SJSA1 (cell line): ENCODE measurements at regions not wholly inside any gene's neighbourhood (a gene's known extent, or its start where the extent isn't known, plus 50 kb on each side); places are given as distances from the start of the nearest gene placed in this dataset.

Source experiments
- DNase-seq, 2 experiments: peaks; one replicate each; pipeline ENCODE4 v3.0.0-alpha.2; 2015 to 2020; ENCODE audit warnings: low spot score in 2 of 2, low read depth in 1 of 2
- H3K27ac ChIP-seq: fragments of 250-450 bp; sonication (Bioruptor Pico); 2 replicates; pipeline ENCODE4 v1.5.1; 2020; ENCODE audit warnings: mild to moderate bottlenecking, moderate library complexity
- H3K27me3 ChIP-seq: fragments of 250-450 bp; sonication (Bioruptor Pico); replicated peaks from 2 replicates; pipeline ENCODE4 v1.5.1; 2020; ENCODE audit warnings: mild to moderate bottlenecking, moderate library complexity
- H3K36me3 ChIP-seq: fragments of 250-450 bp; sonication (Bioruptor Pico); 2 replicates; pipeline ENCODE4 v1.5.1; 2020; ENCODE audit warnings: mild to moderate bottlenecking
- H3K4me1 ChIP-seq: fragments of 250-450 bp; sonication (Bioruptor Pico); replicated peaks from 2 replicates; pipeline ENCODE4 v1.6.1; 2021; ENCODE audit warnings: mild to moderate bottlenecking
- H3K4me3 ChIP-seq: fragments of 250-450 bp; sonication (Bioruptor Pico); 2 replicates; pipeline ENCODE4 v1.5.1; 2020; ENCODE audit warnings: mild to moderate bottlenecking
- H3K9me3 ChIP-seq: fragments of 250-450 bp; sonication (Bioruptor Pico); replicated peaks from 2 replicates; pipeline ENCODE4 v1.5.1; 2020; ENCODE audit warnings: mild to moderate bottlenecking

- DNase-seq = no peak
- Histone ChIP-seq H3K9me3 (no peaks in the 10 kb centered on the region), H3K36me3 (no peaks in the 10 kb centered on the region), H3K4me3 (no peak overlapping the region), H3K4me1 (peaks cover 1% of the 10 kb centered on the region), H3K27me3 (no peaks in the 10 kb centered on the region), H3K27ac (no peak overlapping the region)
These were observed 218.9 kb downstream of the NXNL2 start for GRCh38 chr9:88753691-88754367.

DNA sequence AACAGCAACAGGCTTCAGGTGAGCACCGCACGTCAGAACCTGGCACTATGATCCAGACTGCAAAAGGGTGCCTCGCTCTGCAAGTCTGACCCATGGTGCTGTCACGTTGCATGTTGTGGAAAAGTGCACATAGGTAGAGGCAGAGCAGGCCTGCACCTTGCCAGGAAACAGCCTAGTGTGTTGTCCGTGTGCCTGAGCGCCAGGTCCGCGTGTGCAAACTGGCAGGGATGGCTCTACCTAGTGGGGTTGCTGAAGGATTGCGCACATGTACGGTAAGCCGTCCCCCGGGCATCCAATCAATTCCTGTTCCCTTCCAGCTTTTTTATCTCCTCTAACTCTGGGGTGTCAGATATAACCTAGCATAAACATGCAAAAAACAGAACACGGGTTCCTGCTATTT lies 219.5 kb downstream of the NXNL2 start:
- DNase-seq = no peak
- no peak overlapping the region for H3K27ac ChIP-seq
- no peaks in the 10 kb centered on the region for H3K9me3 ChIP-seq
- H3K27me3 ChIP-seq = no peaks in the 10 kb centered on the region
- H3K4me1 ChIP-seq = no peaks in the 10 kb centered on the region
- H3K36me3 ChIP-seq = no peaks in the 10 kb centered on the region
- no peak overlapping the region for H3K4me3 ChIP-seq

GRCh38 chr9:88754886-88755285 lies 219.9 kb downstream of the NXNL2 start:
- Histone ChIP-seq H3K4me3 (no peak overlapping the region), H3K4me1 (no peaks in the 10 kb centered on the region), H3K27me3 (no peaks in the 10 kb centered on the region), H3K36me3 (no peaks in the 10 kb centered on the region), H3K9me3 (no peaks in the 10 kb centered on the region), H3K27ac (no peak overlapping the region)
- no peak for DNase-seq

DNA sequence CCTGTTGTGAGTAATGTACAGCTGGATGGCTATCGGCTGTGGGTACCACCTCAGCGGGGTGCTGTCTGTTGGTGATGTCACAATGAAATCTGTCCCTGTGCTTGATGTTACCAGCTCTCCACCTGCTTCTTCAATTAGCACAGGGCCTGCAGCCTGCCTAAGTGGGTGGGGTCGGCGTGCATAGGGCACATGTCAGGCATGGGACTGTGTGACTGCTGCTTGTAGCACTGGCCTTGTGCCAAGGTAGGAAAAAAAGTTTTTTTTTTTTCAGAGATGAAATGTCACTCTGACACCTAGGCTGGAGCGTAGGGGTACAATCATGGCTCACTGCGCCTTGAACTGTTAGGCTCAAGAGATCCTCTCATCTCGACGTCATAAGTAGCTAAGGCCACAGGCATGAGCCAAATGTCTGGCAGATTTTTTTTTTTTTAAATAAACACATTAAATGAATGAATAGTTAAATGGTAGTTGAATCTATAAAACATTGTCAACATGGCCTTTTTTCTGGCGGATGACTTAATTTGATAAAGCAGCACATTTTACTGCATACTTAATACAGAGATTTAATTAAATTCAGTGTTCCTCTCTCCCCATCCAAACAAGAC lies 222.5 kb downstream of the NXNL2 start:
- H3K27ac ChIP-seq = no peak overlapping the region
- DNase-seq = no peak
- no peaks in the 10 kb centered on the region for H3K4me1 ChIP-seq
- H3K4me3 ChIP-seq = no peak overlapping the region
- H3K36me3 ChIP-seq = no peaks in the 10 kb centered on the region
- H3K9me3 ChIP-seq = no peaks in the 10 kb centered on the region
- no peaks in the 10 kb centered on the region for H3K27me3 ChIP-seq

- H3K4me3 ChIP-seq = no peak overlapping the region
- H3K27me3 ChIP-seq = no peaks in the 10 kb centered on the region
- H3K4me1 ChIP-seq = no peaks in the 10 kb centered on the region
- H3K36me3 ChIP-seq = no peaks in the 10 kb centered on the region
- H3K27ac ChIP-seq = no peak overlapping the region
- no peaks in the 10 kb centered on the region for H3K9me3 ChIP-seq
- DNase-seq = no peak
These were observed 224.4 kb downstream of the NXNL2 start for GRCh38 chr9:88759364-88759763.

GRCh38 chr9:88766778-88767503 lies 224.3 kb upstream of the S1PR3 start:
- no peak overlapping the region for H3K4me3 ChIP-seq
- no peaks in the 10 kb centered on the region for H3K36me3 ChIP-seq
- H3K4me1 ChIP-seq = peaks cover 19% of the 10 kb centered on the region
- no peaks in the 10 kb centered on the region for H3K9me3 ChIP-seq
- no peak for DNase-seq
- no peaks in the 10 kb centered on the region for H3K27me3 ChIP-seq
- H3K27ac ChIP-seq = peak overlapping the region; percentile 37; the same call in 1 of the 2 replicates

DNA sequence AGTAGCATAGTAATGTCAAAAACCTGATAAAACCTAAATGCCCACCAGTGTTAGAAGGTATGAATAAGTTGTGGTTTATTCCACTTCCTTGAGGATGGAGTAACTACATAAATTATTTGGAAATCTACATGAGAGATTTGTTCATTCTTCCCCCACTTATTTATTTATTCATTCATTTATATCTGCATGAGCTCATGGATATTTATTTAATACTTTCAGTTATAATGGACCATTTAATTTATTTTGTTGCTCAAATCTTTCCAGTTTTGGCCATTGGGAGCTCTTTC lies 223.8 kb upstream of the S1PR3 start:
- Histone ChIP-seq H3K27me3 (no peaks in the 10 kb centered on the region), H3K9me3 (no peaks in the 10 kb centered on the region), H3K36me3 (no peaks in the 10 kb centered on the region), H3K27ac (0 out of 2 replicates have a peak overlapping the region, but pooled peaks have one; percentile 37), H3K4me3 (no peak overlapping the region), H3K4me1 (peaks cover 19% of the 10 kb centered on the region)
- DNase-seq = no peak

DNA sequence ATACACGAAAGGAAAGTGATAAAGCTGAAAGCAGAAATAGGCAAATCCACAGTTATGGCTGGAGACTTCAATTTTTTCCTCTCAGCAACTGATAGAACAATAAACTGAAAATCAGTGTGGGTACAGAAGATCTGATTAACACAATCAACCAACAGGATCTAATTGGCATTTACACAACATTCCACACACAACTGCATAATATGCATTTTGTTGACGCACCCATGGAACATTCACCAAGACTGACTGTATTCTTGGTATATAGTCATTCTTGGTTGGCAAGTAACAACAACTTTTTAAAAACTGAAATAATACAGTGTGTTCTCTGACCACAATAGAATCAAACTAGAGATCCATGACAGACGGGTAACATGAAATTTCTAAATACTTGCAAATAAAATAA lies 218.7 kb upstream of the S1PR3 start:
- Histone ChIP-seq H3K9me3 (no peaks in the 10 kb centered on the region), H3K36me3 (no peaks in the 10 kb centered on the region), H3K27ac (no peak overlapping the region), H3K4me1 (peaks cover 46% of the 10 kb centered on the region), H3K4me3 (no peak overlapping the region), H3K27me3 (no peaks in the 10 kb centered on the region)
- no peak for DNase-seq

DNA sequence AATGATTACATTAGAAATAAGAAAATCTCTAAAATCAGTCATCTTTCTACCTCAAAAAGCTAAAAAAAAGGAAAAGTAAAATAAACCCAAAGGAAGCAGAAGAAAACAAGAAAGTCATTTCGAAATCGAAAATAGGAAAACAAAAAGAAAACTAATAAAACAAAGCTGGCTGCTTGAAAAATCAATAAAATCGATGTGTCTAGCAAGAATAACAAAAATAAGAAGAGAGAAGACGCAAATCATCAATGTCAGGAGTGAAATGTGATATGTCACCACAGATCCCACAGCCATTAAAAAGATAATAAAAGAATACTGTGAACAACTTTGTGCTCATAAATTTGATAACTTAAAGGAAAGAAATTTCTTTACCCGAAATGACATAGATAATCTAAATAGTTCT lies 218.1 kb upstream of the S1PR3 start:
- Histone ChIP-seq H3K27ac (peak overlapping the region; percentile 89), H3K4me1 (peaks cover 46% of the 10 kb centered on the region), H3K27me3 (no peaks in the 10 kb centered on the region), H3K9me3 (no peaks in the 10 kb centered on the region), H3K36me3 (no peaks in the 10 kb centered on the region), H3K4me3 (no peak overlapping the region)
- DNase-seq = no peak

- Histone ChIP-seq H3K9me3 (no peaks in the 10 kb centered on the region), H3K4me3 (no peak overlapping the region), H3K36me3 (no peaks in the 10 kb centered on the region), H3K4me1 (peaks cover 50% of the 10 kb centered on the region), H3K27ac (peak overlapping the region; percentile 89), H3K27me3 (no peaks in the 10 kb centered on the region)
- DNase-seq = peak in 1 of 2 experiments; percentile 58
These were observed 217.5 kb upstream of the S1PR3 start for GRCh38 chr9:88773627-88774244.

DNA sequence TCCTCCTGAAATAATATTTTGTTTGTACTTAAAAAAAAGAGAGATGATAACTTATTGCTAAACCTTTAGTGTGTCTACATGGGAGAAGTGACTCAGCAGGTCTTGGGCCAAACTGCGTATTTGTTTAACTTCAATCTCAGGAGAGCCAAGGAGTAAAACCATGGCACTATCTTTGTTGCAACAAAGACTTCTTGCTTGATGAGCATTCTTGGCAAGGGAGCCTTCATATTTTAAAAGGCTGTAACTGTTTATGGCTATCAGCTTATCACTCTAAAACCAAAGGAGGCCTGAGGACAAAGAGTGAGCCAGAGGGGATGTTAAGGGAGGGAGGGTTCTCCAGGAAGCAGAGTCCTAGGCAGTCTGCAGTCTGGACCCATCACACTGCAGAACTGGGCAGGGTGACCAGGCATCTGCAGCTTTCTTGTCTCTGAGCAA lies 216.2 kb upstream of the S1PR3 start:
- Histone ChIP-seq H3K9me3 (no peaks in the 10 kb centered on the region), H3K36me3 (no peaks in the 10 kb centered on the region), H3K4me3 (no peak overlapping the region), H3K27ac (peak overlapping the region; percentile 89), H3K27me3 (no peaks in the 10 kb centered on the region), H3K4me1 (peaks cover 50% of the 10 kb centered on the region)
- peak in 1 of 2 experiments; percentile 60 for DNase-seq

DNA sequence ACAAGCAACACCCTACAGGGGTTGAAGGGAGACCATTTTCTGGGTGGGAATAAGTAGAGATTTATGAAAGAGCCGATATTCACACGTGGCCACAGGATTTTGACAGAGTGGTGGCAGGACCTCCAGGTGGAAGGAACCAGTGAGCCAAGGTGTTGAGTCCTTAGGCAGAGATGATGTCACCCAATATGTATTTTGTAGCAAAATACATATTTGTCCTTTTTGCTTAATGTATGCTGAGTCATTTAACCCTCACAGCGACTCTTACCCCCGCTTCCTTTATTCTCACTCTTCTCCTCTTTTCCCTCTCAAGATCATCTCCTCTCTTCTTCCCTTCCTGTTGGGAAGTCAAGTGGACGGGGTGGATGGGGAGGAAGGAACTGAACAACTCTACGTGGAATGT lies 215.7 kb upstream of the S1PR3 start:
- Histone ChIP-seq H3K9me3 (no peaks in the 10 kb centered on the region), H3K27me3 (no peaks in the 10 kb centered on the region), H3K4me3 (no peak overlapping the region), H3K4me1 (peaks cover 50% of the 10 kb centered on the region), H3K36me3 (no peaks in the 10 kb centered on the region), H3K27ac (peak overlapping the region; percentile 89)
- DNase-seq = no peak

DNA sequence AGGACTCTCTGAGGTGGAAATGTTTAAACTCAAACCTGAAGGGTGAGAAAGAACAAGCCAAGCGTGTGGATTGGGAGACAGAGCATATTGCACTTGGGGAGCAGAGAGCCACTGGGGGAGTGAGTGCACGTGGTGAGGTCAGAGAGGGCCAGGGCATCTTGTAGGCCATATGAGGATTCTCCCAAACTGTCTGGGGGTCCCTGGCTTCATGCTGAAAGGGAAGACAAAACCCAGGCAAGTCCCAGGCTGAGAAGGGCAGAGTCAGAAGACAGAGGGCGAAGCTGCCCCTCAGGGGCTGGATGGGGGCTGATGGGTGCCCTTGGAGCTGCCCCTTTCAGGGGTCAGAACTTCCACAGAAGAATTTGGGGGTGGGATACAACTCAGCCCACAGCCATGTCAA lies 215.3 kb upstream of the S1PR3 start:
- Histone ChIP-seq H3K9me3 (no peaks in the 10 kb centered on the region), H3K36me3 (no peaks in the 10 kb centered on the region), H3K27ac (peak overlapping the region; percentile 89), H3K4me1 (peaks cover 50% of the 10 kb centered on the region), H3K4me3 (no peak overlapping the region), H3K27me3 (no peaks in the 10 kb centered on the region)
- no peak for DNase-seq
